UCSD-AML1 (cell line): ENCODE measurements at regions not wholly inside any gene's neighbourhood (a gene's known extent, or its start where the extent isn't known, plus 50 kb on each side); places are given as distances from the start of the nearest gene placed in this dataset.

Source experiments
- DNase-seq: peaks from one replicate; lab custom pipeline; 2025; ENCODE audit not compliant: unreplicated experiment; lab: John Stamatoyannopoulos, UW

DNA sequence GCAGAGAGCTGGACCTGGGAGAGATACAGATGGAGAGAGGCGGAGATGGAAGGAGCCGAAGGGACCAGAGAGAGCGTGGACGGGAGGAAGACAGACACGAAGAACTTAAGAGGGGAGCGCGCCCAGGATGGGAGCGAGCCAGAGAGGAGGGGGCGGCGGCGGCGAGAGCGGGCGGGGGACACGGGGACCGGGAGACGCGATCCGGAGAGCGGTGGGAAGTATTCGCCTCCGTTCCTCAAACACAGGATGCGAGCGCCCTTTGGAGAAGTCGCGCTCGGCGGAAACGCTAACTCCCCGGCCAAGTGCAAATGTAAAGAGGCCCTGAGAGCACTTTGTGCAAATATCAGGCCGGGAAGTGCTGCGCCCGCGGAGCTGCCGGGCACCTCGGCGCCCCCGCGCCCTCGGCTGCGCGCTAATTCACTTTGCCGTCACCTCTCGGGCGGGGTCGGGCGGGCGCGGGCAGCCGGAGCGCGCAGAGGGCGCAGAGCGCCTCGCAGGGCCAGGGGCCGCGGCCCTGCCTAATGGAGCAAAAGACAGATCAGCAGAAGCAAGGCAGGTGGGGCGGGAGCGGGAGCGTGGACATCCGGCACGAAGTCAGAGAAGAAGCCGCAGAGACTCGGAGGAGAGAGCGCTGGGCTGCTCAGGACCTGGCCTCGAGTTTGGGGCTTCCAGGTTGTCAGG is 281.2 kb downstream of the RRAGC start:
- no peak for DNase-seq

DNA sequence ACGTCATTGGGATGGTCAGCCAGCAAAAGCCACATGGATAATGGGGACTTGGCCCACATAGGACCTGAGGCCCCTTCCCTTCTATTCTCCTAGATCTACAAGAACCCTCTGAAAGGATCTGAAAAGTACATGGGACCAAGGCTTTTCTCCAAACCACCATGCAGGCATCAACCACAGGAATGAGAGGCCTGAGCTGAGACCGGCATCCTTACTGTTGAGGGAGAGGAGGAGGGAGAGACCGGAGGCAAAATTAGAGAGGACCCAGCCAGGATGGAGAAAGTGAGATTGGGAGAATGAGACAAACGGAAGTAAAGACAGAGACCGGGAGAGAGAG is 281.7 kb downstream of the RRAGC start:
- no peak for DNase-seq

DNA sequence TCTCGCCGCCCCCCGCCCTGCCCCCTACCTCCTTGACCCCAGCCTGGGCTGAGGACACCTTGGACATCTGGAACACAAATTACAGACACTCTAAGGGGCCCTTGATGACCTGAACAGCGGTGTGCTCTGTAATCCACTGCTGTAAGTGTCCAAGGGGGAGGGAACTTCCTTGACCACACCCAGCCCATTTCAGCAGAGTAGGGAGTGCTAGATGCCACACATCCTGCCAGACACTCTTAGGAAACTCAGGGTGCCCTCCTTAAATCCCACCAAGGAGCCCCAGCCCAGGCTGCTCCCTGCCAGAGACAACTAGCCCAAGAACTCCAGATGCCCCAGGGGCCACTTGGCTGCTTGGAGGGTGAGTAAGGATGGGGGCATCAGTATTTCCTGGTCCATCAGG is 282.2 kb downstream of the RRAGC start:
- no peak for DNase-seq

DNA sequence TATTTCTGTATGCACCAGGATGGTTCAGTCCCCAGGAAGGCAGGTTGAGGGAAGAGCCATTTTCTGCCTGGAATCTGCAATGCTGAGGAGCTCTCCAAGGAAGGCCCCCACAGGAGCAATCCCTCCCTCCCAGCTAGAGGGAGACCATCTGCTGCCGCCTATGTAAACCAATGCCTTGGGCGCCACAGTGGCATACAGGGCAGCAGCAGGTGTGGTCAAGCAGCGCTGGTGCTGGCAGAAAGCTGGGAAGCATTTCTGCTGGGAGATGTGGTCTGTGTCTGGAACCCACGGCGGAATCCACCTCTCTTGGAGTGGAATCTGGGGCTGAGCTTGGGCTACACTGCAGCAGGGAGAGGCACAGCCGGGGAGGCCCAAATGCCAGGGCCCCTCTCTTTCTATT is 283.3 kb downstream of the RRAGC start:
- no peak for DNase-seq

DNA sequence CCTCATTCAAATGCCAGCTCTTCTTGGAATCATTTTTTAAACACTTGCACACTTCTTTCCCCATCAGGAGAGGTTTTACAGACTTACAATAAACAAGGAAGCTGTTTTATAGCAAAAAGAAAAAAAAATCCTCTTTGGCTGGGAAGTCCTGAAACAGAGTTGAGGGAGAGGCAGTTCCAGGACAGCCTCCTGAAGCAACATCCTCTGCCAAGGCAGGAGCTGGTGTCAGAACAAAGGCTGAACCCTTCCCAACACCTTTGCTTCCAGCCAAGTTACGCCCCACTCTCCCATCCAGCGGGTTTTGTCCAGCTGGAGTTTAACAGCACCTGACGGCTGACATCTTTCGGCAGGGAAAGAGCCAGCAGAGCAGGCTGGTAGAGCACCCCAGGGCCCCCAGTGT is 287.8 kb downstream of the RRAGC start:
- no peak for DNase-seq

DNA sequence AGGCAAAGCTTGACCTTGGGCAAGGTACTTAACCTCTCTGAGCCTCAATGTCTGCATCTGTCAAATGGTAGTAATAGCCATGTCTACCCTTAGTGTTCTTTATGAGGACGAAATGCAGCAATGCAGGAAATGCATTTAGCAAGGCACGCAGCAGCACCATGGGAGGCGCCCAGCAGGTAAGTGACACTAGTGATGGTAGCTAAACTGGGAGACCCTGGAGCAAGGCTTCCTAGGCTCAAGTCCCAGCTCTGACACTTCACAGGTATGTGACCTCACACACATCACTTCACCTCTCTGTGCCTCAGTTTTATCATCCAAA is 289.0 kb downstream of the RRAGC start:
- no peak for DNase-seq

DNA sequence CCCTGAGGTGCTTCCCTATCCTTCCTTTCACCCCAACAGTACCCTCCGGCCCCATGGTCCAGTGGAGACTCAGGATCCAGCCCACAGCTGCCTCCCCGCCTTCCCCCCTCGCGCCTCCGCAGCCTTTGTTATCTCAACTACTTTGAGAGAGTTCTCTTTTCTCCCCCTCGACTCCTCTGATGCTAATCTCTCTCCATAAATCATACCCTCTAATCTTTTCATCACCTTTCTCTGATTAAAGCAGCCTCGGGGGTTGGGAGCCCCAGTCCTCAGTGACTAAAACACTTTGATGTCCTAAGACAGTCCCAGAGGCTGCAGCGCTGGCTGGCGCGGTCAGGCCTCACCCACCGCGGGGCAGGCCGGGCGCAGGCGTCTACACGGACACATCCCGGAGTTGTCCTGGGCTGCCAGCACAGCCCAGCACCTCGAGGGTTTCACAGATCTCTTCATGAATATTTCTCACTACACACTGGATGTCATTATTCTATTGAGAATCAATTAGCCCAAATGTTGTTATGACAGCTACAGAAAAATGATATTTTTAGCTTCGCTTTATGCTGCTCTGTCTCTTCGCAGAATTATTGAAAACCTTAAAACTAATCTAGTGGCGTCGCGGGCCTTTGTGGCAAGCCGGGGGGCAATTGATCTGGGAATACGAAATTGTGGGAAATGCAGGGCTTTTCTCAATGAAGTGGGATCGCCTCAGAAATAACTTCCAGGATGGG is 289.5 kb downstream of the RRAGC start:
- no peak for DNase-seq

- DNase-seq: no peak
These were observed 291.3 kb downstream of the RRAGC start for GRCh38 chr1:38568061-38568857.

DNA sequence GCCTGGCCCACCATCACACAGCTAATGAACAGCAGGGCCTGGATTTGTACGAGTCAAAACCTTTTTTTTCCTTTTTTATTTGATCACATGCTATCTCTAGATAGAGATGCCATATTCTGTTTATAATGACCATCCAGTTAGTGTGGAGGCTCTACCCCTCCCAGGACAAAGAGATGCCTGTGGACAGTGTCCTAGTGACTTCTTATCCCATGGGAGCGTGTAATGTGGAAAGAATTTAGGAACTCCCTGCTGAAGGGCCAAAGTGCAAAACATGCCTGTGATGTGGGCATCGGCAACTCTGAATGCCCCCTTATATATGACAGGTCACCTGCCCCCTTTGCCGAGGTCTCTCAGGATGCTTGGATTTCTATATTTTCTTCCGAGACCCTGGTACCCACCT is 292.2 kb downstream of the RRAGC start:
- no peak for DNase-seq

DNA sequence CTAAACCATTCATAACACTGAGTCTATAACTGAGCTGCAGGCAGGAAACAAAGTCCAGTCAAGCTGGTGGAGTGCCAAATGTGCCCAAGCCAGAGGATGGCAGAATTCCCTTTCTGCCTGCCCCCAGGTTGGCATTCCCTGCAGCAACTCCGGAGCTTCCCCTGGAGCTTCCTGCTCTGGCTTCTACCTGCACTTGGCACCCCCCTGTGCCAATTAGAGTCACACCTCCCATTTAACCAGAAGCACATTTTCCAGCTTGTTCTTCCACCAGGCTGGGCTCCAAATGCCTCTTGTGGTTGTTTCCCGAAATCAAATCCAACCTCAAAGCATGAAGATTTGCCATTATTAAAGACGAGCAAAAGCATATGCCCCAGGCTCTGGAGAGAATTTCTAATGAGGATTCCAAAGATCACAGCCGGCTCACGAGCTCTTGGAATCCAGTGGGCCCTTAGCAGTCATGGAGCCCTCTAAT is 294.5 kb downstream of the RRAGC start:
- DNase-seq: no peak

GRCh38 chr1:38563942-38564735 is 295.4 kb downstream of the RRAGC start:
- DNase-seq: no peak

- DNase-seq: no peak
These were observed 297.8 kb downstream of the RRAGC start for GRCh38 chr1:38561725-38562124.

DNA sequence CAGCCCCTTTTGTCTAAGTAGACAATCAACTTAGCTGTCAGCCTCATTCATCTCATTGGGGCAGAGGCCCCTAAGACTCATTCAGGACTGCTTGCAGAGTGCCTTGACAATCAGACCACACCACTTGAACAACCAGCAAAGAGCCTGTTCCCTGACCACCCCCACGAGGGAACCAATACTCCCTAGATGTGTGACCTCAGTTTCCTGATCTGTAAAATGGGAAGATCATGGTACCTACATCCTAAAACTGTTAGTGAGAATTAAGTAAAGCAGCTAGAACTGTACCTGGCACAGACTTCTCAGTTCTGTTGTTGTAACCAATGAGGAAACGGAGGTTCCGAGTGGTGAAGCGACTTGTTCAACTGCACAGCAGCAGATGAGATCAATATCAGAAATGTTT is 298.5 kb downstream of the RRAGC start:
- DNase-seq: no peak

DNA sequence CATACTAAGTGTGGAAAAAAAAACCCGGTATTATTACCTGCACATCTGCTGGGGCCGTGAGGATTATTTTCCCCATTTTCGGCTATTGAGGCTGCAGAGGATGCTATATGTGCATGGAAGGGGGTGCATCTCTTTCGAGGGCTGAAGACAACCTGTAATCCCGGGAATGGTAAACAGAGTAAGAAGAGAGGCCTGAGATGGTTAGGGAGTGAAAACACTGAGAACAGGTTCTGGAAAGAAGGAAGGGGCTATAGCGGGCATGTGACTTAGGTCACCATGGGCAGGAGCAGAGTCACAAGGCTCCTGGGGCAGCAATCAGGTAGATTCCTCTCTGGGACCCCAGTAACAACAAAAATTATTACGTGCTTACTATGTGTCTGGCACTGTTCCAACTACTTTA is 299.1 kb downstream of the RRAGC start:
- DNase-seq: no peak

DNA sequence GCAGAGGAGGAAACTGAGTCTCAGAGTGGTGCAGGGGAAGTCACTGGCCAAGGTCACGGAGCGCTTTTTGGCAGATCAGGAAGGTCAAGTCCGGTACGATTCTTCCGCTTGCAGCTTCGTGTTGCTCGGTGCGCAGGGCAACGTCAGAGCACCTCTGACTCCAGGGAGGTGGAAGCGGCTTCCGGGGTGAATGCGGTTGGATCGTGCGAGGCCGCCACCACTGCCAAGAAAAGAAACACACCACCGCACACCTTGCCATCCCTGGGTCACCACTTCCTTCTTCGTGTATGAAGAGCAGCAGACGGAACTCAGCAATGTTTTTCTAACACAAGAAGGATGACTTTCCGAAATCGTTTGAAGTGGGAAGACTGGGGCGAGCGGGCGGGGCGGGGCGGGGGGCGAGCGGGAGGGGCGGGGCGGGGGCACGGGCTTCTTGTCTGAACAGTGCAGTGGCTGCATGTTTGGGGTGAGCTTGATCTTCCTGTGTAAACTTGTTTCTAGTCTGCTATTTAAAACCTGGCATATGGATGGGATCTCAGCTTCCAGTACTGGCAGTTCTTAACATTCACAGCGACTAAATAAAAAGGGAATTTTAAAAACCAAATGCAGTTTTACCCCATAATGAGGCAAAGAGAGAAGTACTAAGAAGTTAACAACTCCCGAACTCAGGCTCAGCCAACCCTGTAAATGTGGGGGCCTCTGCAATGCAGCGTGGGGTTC is 300.0 kb downstream of the RRAGC start:
- peak; percentile 30 for DNase-seq

DNA sequence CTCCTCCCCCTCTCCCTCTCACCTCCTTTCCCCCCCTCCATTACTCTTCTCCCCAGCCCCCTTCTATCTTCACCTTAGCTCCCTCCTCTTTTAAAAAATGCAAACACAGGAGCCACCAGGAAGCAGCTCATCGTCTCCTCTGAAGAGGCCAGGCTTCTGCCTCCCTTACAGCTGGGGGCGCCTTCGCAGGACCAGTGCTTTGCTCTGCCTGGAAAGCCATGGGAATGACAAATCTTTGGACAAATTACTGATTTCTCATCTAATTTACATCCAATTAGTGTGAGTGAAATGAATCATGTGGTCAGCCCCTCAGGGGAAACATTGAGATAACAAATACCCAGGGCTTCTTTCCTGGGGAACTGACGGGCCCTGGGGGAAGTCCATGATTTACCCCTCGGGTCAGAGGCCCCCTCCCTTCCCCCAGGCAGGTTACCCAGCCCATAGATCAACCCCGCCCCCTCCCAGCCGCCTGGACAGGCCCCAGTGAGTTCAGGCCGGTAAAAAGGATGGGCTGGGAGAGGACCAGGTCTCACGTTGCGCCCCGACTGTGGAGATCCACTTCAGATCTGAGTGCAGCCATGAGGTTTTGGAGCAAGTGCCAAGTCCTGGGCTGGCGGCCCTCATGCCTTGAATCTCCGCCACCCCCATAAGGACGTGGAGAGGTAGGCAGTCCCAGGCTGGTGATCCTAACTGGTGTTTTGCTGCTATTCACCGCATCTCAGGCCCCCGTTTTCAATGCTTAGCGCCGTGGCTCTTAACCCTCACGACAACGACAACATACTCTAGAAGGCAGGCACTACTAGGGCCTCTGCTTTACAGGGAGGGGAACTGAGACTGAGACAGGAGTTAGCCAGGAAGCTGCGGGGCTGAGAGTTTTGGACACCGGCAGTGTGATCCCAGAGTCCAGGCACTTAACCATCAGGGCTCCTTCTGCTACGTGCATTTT is 300.8 kb downstream of the RRAGC start:
- no peak for DNase-seq

GRCh38 chr1:38558055-38558454 is 301.5 kb downstream of the RRAGC start:
- no peak for DNase-seq

DNA sequence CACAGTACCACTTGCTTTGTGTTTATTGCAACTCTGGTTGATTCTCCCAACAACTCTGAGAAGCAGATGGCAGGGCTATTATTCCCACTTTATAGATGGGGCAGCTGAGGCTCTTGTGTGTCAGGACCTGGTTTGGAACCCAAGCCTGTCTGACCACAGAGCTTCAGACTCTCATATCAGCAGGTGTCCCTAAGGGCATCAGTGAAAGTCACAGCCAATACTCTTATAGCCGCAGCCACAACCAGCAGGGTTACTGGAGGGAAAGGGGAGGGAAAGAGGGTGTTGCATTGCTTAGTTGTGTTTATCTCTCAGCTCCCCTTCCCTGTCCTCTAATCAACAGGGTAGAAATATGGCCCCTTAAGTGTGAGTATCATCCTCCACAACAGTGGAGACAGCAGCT is 304.0 kb downstream of the RRAGC start:
- DNase-seq: no peak

DNA sequence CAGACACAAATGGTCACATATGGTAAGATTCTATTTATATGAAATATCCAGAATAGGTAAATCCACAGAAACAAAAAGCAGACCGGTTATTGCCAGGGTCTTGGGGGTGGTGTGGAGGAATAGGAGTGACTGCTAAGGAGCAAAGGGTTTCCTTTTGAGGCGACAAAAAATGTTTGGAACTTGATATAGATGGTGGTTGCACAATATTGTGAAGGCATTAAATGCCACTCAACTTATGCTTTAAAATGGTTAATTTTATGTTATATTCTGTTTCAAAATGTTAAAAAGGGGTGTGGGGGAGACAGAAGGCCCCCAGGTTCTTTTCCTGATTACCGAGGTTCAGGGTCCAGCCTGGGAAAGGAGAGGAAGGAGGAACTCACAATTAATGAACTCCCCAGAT is 304.4 kb downstream of the RRAGC start:
- no peak for DNase-seq
